ENCODE measurements at regions not wholly inside any gene's neighbourhood (a gene's known extent, or its start where the extent isn't known, plus 50 kb on each side); places are given as distances from the start of the nearest gene placed in this dataset.

GRCh38 chr13:53605326-53605725, 576.7 kb downstream of the OLFM4 start:
- no peaks in the 10 kb centered on the region for H3K4me1 ChIP-seq (ENCODE audit: insufficient read depth)
- no peaks in the 10 kb centered on the region for H3K79me2 ChIP-seq
- H4K20me1 ChIP-seq (ENCODE audit: insufficient read depth, poor library complexity, severe bottlenecking) = no peaks in the 10 kb centered on the region
- no peaks in the 10 kb centered on the region for H3K9me2 ChIP-seq (replicated peaks; ENCODE audit: insufficient read depth)
- no peaks in the 10 kb centered on the region for H3K27me3 ChIP-seq
- no peak overlapping the region for H3K4me3 ChIP-seq
- H2AFZ ChIP-seq = no peak overlapping the region
- H3K36me3 ChIP-seq (replicated peaks; ENCODE audit: insufficient read depth, low read depth) = no peaks in the 10 kb centered on the region
- H3K9me3 ChIP-seq (ENCODE audit: low read depth) = no peaks in the 10 kb centered on the region
- WGBS (ENCODE audit: low lambda C conversion rate, missing lambda C conversion rate) = 88% methylated on average over 1 of the region's 1 CpG
- TF ChIP-seq EZH2phosphoT487 (IDR thresholded peaks at IDR 0.05; ENCODE audit: low read depth, severe bottlenecking, unreplicated experiment) (no peak), CTCF (IDR thresholded peaks at IDR 0.05; ENCODE audit: poor library complexity) (no peak), EZH2 (IDR thresholded peaks at IDR 0.05; ENCODE audit: borderline replicate concordance) (no peak)
- H3K27ac ChIP-seq = no peak overlapping the region
- H3K4me2 ChIP-seq = no peak overlapping the region
- DNase-seq (ENCODE audit: low spot score) = no peak

- no peaks in the 10 kb centered on the region for H4K20me1 ChIP-seq (ENCODE audit: insufficient read depth, poor library complexity, severe bottlenecking)
- no peaks in the 10 kb centered on the region for H3K9me2 ChIP-seq (replicated peaks; ENCODE audit: insufficient read depth)
- no peaks in the 10 kb centered on the region for H3K9me3 ChIP-seq (ENCODE audit: low read depth)
- WGBS (ENCODE audit: low lambda C conversion rate, missing lambda C conversion rate) = 73% methylated on average over 3 of the region's 3 CpGs
- no peak overlapping the region for H3K4me3 ChIP-seq
- TF ChIP-seq EZH2 (IDR thresholded peaks at IDR 0.05; ENCODE audit: borderline replicate concordance) = no peak
- TF ChIP-seq EZH2phosphoT487 (IDR thresholded peaks at IDR 0.05; ENCODE audit: low read depth, severe bottlenecking, unreplicated experiment) = no peak
- TF ChIP-seq CTCF (IDR thresholded peaks at IDR 0.05; ENCODE audit: poor library complexity) = no peak
- H3K4me1 ChIP-seq (ENCODE audit: insufficient read depth) = no peaks in the 10 kb centered on the region
- no peak overlapping the region for H3K27ac ChIP-seq
- DNase-seq (ENCODE audit: low spot score) = no peak
- no peaks in the 10 kb centered on the region for H3K79me2 ChIP-seq
- no peak overlapping the region for H3K4me2 ChIP-seq
- no peak overlapping the region for H2AFZ ChIP-seq
- H3K36me3 ChIP-seq (replicated peaks; ENCODE audit: insufficient read depth, low read depth) = no peaks in the 10 kb centered on the region
- H3K27me3 ChIP-seq = no peaks in the 10 kb centered on the region
Measured at GRCh38 chr13:53612200-53612599, 583.6 kb downstream of the OLFM4 start.

- Histone ChIP-seq H2AFZ (no peak overlapping the region), H3K4me2 (no peak overlapping the region), H3K36me3 (replicated peaks; ENCODE audit: insufficient read depth, low read depth) (no peaks in the 10 kb centered on the region), H3K27me3 (no peaks in the 10 kb centered on the region), H3K4me1 (ENCODE audit: insufficient read depth) (no peaks in the 10 kb centered on the region), H3K9me3 (ENCODE audit: low read depth) (no peaks in the 10 kb centered on the region), H3K9me2 (replicated peaks; ENCODE audit: insufficient read depth) (no peaks in the 10 kb centered on the region), H3K79me2 (no peaks in the 10 kb centered on the region), H3K4me3 (no peak overlapping the region), H4K20me1 (ENCODE audit: insufficient read depth, poor library complexity, severe bottlenecking) (no peaks in the 10 kb centered on the region), H3K27ac (no peak overlapping the region)
- 34% methylated on average over 2 of the region's 2 CpGs for WGBS (ENCODE audit: low lambda C conversion rate, missing lambda C conversion rate)
- TF ChIP-seq EZH2phosphoT487 (IDR thresholded peaks at IDR 0.05; ENCODE audit: low read depth, severe bottlenecking, unreplicated experiment) (no peak), EZH2 (IDR thresholded peaks at IDR 0.05; ENCODE audit: borderline replicate concordance) (no peak), CTCF (IDR thresholded peaks at IDR 0.05; ENCODE audit: poor library complexity) (no peak)
- DNase-seq (ENCODE audit: low spot score) = no peak
Measured at GRCh38 chr13:53622456-53622855, 593.8 kb downstream of the OLFM4 start.

GRCh38 chr13:53623146-53623545, 594.5 kb downstream of the OLFM4 start:
- H3K9me3 ChIP-seq (ENCODE audit: low read depth) = no peaks in the 10 kb centered on the region

More at GRCh38 chr13:53623146-53623545, 594.5 kb downstream of the OLFM4 start:
- WGBS (ENCODE audit: low lambda C conversion rate, missing lambda C conversion rate) = 82% methylated on average over 2 of the region's 2 CpGs
- H3K4me1 ChIP-seq (ENCODE audit: insufficient read depth) = no peaks in the 10 kb centered on the region
- DNase-seq (ENCODE audit: low spot score) = no peak
- no peak overlapping the region for H3K4me2 ChIP-seq
- H3K79me2 ChIP-seq = no peaks in the 10 kb centered on the region
- H3K27me3 ChIP-seq = no peaks in the 10 kb centered on the region
- H4K20me1 ChIP-seq (ENCODE audit: insufficient read depth, poor library complexity, severe bottlenecking) = no peaks in the 10 kb centered on the region
- H3K27ac ChIP-seq = no peak overlapping the region
- H2AFZ ChIP-seq = no peak overlapping the region
- H3K9me2 ChIP-seq (replicated peaks; ENCODE audit: insufficient read depth) = no peaks in the 10 kb centered on the region
- no peaks in the 10 kb centered on the region for H3K36me3 ChIP-seq (replicated peaks; ENCODE audit: insufficient read depth, low read depth)
- TF ChIP-seq EZH2 (IDR thresholded peaks at IDR 0.05; ENCODE audit: borderline replicate concordance) (no peak), EZH2phosphoT487 (IDR thresholded peaks at IDR 0.05; ENCODE audit: low read depth, severe bottlenecking, unreplicated experiment) (no peak), CTCF (IDR thresholded peaks at IDR 0.05; ENCODE audit: poor library complexity) (no peak)
- H3K4me3 ChIP-seq = no peak overlapping the region
